ENCODE measurements at regions not wholly inside any gene's neighbourhood (a gene's known extent, or its start where the extent isn't known, plus 50 kb on each side); places are given as distances from the start of the nearest gene placed in this dataset.

DNA sequence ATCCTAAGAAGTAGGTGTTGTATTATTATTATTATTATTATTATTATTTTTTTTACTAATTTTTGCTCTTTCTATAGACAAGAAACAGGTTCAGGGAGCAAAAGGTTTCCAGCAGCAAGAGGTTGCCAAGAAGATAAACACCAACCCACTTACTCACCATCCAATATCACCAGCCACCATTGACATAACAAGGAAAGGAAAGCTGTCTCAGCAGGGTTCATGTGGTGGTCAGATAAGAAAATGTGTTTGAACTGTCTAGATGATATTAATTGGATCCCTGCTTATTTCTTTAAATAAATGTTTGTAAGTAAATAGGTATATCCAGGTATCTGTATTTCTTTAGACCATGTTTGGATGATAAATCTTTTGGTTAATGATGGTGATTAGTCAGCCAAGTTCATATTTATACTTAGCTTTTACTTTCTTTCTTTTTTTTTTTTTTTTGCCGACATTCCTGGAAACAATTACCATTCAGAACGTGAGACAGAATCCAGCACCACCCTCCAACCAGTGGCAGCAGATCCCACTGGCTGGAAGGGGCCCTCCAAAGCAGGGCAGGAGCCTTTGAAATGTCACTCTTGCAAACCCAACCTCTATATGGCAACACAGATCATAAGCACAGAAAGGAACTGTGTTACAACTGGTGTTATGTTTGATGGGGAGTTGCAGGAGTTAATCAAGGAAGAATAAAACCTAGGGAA is 139.2 kb upstream of the ECI2 start:
- H3K9me3 ChIP-seq (replicated peaks in 1 of 11) = peaks cover 0 to 12% (median 0%) of the 10 kb centered on the region in 11 experiments; a peak in 4 of 22 replicates
- no peak overlapping the region for H3K9ac ChIP-seq
- no peaks in the 10 kb centered on the region for H3K36me3 ChIP-seq
- no peak overlapping the region for H3K27ac ChIP-seq
- H3K27me3 ChIP-seq = no peaks in the 10 kb centered on the region
- TF ChIP-seq Cebpa-rat (IDR thresholded peaks at IDR 0.05) = no peak
- H4K20me1 ChIP-seq = no peaks in the 10 kb centered on the region
- no peak overlapping the region for H3K4me2 ChIP-seq
- no peak overlapping the region for H3K4me3 ChIP-seq
- H3K4me1 ChIP-seq = no peaks in the 10 kb centered on the region

DNA sequence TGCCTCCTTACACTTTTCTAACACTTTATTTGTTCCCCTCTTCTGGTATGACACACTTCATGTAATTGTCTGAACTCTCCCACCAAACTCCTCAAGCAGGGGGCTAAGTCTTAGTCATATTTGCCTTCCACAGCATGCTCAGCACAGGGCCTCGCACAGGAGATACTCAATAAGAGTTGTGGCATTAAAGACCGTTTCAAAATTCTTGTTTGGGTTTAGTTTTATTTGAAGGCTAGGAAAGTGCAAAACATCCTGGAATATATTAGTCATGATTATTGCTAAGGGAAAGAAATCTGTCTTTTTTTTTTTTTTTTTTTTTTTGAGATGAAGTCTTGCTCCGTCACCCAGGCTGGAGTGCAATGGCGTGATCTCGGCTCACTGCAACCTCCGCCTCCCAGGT is 137.6 kb upstream of the ECI2 start:
- Histone ChIP-seq H3K9me3 (replicated peaks in 1 of 11) (peaks cover 0 to 1% (median 0%) of the 10 kb centered on the region in 11 experiments; a peak in 1 of 22 replicates), H3K4me2 (no peak overlapping the region), H3K27me3 (no peaks in the 10 kb centered on the region), H3K4me1 (no peaks in the 10 kb centered on the region), H4K20me1 (no peaks in the 10 kb centered on the region), H3K4me3 (no peak overlapping the region), H3K36me3 (no peaks in the 10 kb centered on the region), H3K27ac (no peak overlapping the region), H3K9ac (no peak overlapping the region)
- no peak for TF ChIP-seq Cebpa-rat (IDR thresholded peaks at IDR 0.05)

DNA sequence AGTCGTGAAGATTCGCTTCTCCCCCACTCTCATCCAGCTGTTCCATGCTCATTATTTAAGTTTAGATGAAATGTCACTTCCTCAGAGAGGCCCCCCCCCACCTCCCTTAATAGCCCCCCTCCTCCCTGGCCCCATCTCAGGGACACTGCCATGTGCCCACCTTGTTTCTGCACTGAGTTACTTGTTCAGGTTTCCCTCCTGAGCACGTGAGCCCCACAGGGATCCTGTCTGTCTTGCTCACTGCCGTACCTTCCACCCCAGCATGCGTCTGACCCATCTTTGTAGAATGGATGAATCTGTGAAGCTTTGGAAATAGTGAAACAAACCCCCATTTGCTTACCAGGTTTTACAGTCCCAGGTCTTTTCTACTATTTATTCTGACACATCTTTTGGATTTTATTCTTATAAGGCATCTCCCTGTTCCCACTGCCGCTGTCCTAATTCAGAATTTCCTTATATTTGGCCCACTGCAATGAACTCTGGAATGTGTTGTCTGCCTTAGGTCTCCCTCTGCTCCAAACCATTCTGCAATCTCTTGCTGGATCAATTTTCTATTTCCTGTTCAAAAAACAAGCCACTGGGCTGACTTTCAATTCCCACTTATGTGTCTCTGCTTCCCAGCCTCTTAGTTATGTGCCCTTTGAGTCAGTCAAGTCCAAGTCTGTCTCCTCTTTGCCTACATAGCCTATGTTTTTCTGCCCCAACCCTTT is 136.5 kb upstream of the ECI2 start:
- no peaks in the 10 kb centered on the region for H3K4me1 ChIP-seq

DNA sequence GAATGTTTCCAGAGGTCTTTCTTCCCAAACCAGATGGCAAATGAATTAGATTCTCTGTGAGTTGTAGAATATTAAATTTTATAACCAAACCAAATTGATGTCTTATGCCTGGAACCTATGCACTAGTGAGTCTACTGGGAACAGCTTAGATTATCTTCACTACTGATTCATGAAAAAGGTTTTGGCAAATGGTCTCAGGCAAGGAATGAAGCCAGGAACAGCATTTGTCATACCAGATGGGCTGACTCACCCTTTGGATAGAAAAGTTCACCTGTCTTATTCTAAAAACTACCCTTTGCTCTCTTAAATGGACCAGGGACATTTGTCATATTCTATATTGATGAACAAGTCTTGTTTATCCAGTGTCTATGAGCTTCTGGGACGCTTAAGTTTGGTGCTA is 135.4 kb upstream of the ECI2 start:
- Histone ChIP-seq H3K36me3 (no peaks in the 10 kb centered on the region), H3K27ac (no peak overlapping the region), H4K20me1 (no peaks in the 10 kb centered on the region), H3K27me3 (no peaks in the 10 kb centered on the region), H3K4me2 (no peak overlapping the region), H3K4me3 (no peak overlapping the region), H3K4me1 (no peaks in the 10 kb centered on the region), H3K9ac (no peak overlapping the region), H3K9me3 (replicated peaks in 1 of 11) (no peaks in the 10 kb centered on the region)
- no peak for TF ChIP-seq Cebpa-rat (IDR thresholded peaks at IDR 0.05)

More for the DNA sequence above, 136.5 kb upstream of the ECI2 start:
- Histone ChIP-seq H3K36me3 (no peaks in the 10 kb centered on the region), H3K4me2 (no peak overlapping the region), H3K4me3 (no peak overlapping the region), H3K9me3 (replicated peaks in 1 of 11) (no peaks in the 10 kb centered on the region), H3K27me3 (no peaks in the 10 kb centered on the region), H4K20me1 (no peaks in the 10 kb centered on the region), H3K9ac (no peak overlapping the region), H3K27ac (no peak overlapping the region)
- TF ChIP-seq Cebpa-rat (IDR thresholded peaks at IDR 0.05) = no peak

DNA sequence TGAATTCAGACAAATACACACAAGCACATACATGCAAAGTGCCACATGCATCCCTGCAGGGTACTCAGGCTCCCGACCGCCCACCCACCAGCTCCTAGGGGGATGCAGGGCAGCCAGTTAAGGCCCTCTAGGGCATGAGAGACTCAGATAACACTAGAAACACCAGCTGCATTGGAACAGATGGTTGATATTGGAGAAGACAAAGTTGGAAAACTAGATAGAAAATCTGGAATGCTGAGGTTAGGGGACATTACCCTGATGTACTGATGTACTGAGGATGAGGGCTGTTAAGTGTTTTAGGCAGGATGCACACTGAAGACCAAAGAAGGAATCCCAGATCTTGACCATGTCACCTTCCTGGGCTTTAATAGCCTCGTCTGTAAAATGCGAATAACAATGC is 134.6 kb upstream of the ECI2 start:
- H3K4me1 ChIP-seq = no peaks in the 10 kb centered on the region
- no peaks in the 10 kb centered on the region for H4K20me1 ChIP-seq
- no peaks in the 10 kb centered on the region for H3K9me3 ChIP-seq (replicated peaks in 1 of 11)
- no peak for TF ChIP-seq Cebpa-rat (IDR thresholded peaks at IDR 0.05)
- no peaks in the 10 kb centered on the region for H3K27me3 ChIP-seq
- no peak overlapping the region for H3K4me3 ChIP-seq
- no peak overlapping the region for H3K9ac ChIP-seq
- H3K4me2 ChIP-seq = no peak overlapping the region
- H3K36me3 ChIP-seq = no peaks in the 10 kb centered on the region
- no peak overlapping the region for H3K27ac ChIP-seq

DNA sequence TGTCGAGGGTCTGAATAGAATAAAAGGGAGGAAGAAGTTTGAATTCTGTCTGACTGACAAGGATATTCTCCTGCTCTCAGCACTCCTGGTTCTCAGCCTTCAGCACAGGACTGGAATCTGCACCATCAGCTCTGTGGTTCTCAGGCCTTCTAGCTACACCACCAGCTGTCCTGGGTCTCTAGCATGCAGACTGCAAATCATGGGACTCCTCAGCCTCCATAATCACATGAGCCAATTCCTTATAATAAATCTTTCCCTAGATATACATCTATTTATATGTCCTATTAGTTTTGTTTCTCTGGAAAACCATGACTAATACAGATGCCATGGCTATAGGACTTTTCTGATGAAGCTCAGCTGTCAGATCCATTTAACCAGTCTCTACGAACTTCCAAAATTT is 132.8 kb upstream of the ECI2 start:
- Histone ChIP-seq H3K9ac (no peak overlapping the region), H3K4me3 (no peak overlapping the region), H4K20me1 (no peaks in the 10 kb centered on the region), H3K27me3 (no peaks in the 10 kb centered on the region), H3K4me1 (no peaks in the 10 kb centered on the region), H3K27ac (no peak overlapping the region), H3K4me2 (no peak overlapping the region), H3K36me3 (no peaks in the 10 kb centered on the region), H3K9me3 (replicated peaks in 1 of 11) (no peaks in the 10 kb centered on the region)
- TF ChIP-seq Cebpa-rat (IDR thresholded peaks at IDR 0.05) = no peak

DNA sequence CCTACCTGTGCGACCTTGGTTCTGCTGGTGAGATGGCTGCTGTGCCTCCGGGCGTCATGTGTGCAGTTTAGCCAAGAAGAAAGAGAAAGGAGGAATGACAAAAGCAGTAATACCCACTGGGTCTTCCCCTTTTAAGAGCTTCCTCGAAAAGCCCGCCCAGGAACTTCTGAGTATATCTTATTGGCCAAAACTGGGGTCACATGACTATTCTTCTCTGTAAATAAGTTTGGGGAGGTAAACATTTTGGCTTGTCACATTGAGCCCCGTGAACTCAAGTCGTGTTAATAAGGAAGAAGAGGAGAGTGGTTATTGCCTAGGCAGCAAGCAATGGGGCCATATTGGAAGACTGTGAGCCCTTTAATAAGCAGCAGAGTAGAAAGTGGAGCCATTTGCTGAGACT is 130.4 kb upstream of the ECI2 start:
- H3K4me2 ChIP-seq = no peak overlapping the region
- no peaks in the 10 kb centered on the region for H3K27me3 ChIP-seq
- H3K4me3 ChIP-seq = no peak overlapping the region
- no peak overlapping the region for H3K9ac ChIP-seq
- no peak overlapping the region for H3K27ac ChIP-seq
- H3K36me3 ChIP-seq = no peaks in the 10 kb centered on the region
- no peak for TF ChIP-seq Cebpa-rat (IDR thresholded peaks at IDR 0.05)
- no peaks in the 10 kb centered on the region for H3K4me1 ChIP-seq
- no peaks in the 10 kb centered on the region for H4K20me1 ChIP-seq
- no peaks in the 10 kb centered on the region for H3K9me3 ChIP-seq (replicated peaks in 1 of 11)

DNA sequence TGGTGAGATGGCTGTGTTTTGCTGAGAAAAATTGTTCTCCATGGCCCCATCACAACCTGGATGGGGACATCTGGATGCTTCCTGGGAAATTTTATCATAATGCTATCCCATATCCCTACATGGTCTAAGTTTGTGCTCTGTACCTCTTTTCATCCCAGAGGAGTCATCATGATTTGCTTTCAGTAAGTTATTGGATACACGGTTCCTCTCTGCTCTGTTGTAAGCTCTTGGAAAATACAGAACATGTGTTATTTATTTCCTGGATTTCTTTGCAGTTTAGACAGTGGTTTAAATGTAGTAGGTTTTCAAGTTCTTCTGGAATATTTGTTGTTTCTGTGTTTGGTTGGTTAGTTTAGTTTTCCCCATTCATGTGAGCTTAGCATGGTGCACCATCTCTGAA is 129.2 kb upstream of the ECI2 start:
- H3K4me1 ChIP-seq = no peaks in the 10 kb centered on the region
- H3K27me3 ChIP-seq = no peaks in the 10 kb centered on the region
- H3K36me3 ChIP-seq = no peaks in the 10 kb centered on the region
- no peak overlapping the region for H3K27ac ChIP-seq
- no peaks in the 10 kb centered on the region for H4K20me1 ChIP-seq
- no peak overlapping the region for H3K4me2 ChIP-seq
- H3K9ac ChIP-seq = no peak overlapping the region
- no peak overlapping the region for H3K4me3 ChIP-seq
- TF ChIP-seq Cebpa-rat (IDR thresholded peaks at IDR 0.05) = no peak
- H3K9me3 ChIP-seq (replicated peaks in 1 of 11) = no peaks in the 10 kb centered on the region

DNA sequence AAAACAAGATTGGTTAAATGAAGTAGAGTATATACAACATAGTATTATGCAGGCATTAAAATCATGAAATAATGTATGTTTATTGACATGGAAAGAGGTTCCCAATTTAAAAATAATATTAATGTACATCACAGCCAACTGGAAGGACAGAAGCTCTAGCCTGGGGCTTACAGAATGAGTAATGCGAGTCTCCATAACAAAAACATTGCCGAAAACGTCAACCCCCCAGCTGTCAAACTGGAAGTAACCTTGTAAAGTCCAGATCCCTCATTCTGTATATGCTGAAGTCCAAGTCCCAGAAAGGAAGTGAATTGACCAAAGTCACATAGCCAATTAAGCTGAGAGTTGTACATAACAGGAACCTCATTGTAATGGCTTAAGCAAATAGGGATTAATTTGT is 128.7 kb upstream of the ECI2 start:
- Histone ChIP-seq H3K9ac (no peak overlapping the region), H3K27me3 (no peaks in the 10 kb centered on the region), H3K9me3 (replicated peaks in 1 of 11) (no peaks in the 10 kb centered on the region), H3K4me2 (no peak overlapping the region), H3K27ac (no peak overlapping the region), H3K4me3 (no peak overlapping the region), H4K20me1 (no peaks in the 10 kb centered on the region), H3K4me1 (no peaks in the 10 kb centered on the region), H3K36me3 (no peaks in the 10 kb centered on the region)
- no peak for TF ChIP-seq Cebpa-rat (IDR thresholded peaks at IDR 0.05)

DNA sequence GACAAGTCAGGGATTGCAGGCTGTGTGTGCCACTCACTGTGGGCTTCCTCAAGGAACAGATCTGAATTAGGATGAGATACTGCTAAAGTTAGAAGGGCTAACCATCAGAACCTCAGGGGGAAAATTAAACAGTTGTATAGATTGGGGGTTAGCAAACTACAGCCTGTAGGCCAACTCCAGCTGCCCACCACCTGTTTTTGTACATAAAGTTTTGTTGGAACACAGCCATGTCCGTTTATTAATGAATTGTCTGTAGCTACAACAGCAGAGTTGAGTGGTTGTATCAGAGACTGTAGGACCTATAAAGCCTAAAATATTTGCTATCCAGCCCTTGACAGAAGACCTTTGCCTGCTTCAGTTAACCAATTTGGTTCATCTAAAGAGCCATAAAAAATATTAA is 127.2 kb upstream of the ECI2 start:
- Histone ChIP-seq H3K4me1 (no peaks in the 10 kb centered on the region), H3K27me3 (no peaks in the 10 kb centered on the region), H4K20me1 (no peaks in the 10 kb centered on the region), H3K36me3 (no peaks in the 10 kb centered on the region), H3K9ac (no peak overlapping the region), H3K4me3 (no peak overlapping the region), H3K4me2 (no peak overlapping the region), H3K9me3 (replicated peaks in 1 of 11) (no peaks in the 10 kb centered on the region), H3K27ac (no peak overlapping the region)
- no peak for TF ChIP-seq Cebpa-rat (IDR thresholded peaks at IDR 0.05)

Data from BLaER1 treated with 17β-estradiol and CSF1 and Interleukin-3, amounts not matched to agents 10 nM and 100 nM (cell line).